ENCODE measurements at regions not wholly inside any gene's neighbourhood (a gene's known extent, or its start where the extent isn't known, plus 50 kb on each side); places are given as distances from the start of the nearest gene placed in this dataset.

GRCh38 chr17:417691-418420 is 65.2 kb upstream of the RPH3AL start:
- Histone ChIP-seq H3K27me3 (ENCODE audit: insufficient read depth) (no peaks in the 10 kb centered on the region), H3K4me1 (ENCODE audit: insufficient read depth) (0 out of 2 replicates have a peak, but pooled peaks cover 6% of the 10 kb centered on the region), H3K9me2 (ENCODE audit: insufficient read depth) (no peaks in the 10 kb centered on the region), H3K79me2 (replicated peaks; ENCODE audit: insufficient read depth) (no peaks in the 10 kb centered on the region), H3K4me3 (no peak overlapping the region), H3K36me3 (ENCODE audit: insufficient read depth) (no peaks in the 10 kb centered on the region), H3K27ac (ENCODE audit: low read depth) (no peak overlapping the region), H3F3A (replicated peaks; ENCODE audit: low read depth) (no peaks in the 10 kb centered on the region), H4K20me1 (replicated peaks; ENCODE audit: insufficient read depth) (no peaks in the 10 kb centered on the region), H3K4me2 (no peak overlapping the region), H2AFZ (no peak overlapping the region)
- Mint-ChIP-seq H3K4me1 (peaks cover 8% of the 10 kb centered on the region), H3K9me3 (no peaks in the 10 kb centered on the region), H3K36me3 (ENCODE audit: low read depth) (peaks cover 7% of the 10 kb centered on the region), H3K27me3 (ENCODE audit: insufficient read depth, low read depth, poor library complexity) (peaks cover 3% of the 10 kb centered on the region), H3K27ac (no peak overlapping the region), H3K4me3 (no peak overlapping the region)
- no peak for ATAC-seq
- no peak for DNase-seq (ENCODE audit: low spot score)
- TF ChIP-seq EZH2phosphoT487 (IDR thresholded peaks at IDR 0.05; ENCODE audit: unreplicated experiment) (no peak), ZNF331 (CRISPR knock-in tag; IDR thresholded peaks at IDR 0.05; ENCODE audit: low read depth) (no peak), NANOG (IDR thresholded peaks at IDR 0.05; ENCODE audit: borderline replicate concordance) (no peak), EZH2 (IDR thresholded peaks at IDR 0.05; ENCODE audit: low read depth, unreplicated experiment) (no peak), POLR2AphosphoS5 (IDR thresholded peaks at IDR 0.05; ENCODE audit: low read depth) (no peak), CREB1 (CRISPR knock-in tag; IDR thresholded peaks at IDR 0.05; ENCODE audit: low read depth) (no peak), REST (IDR thresholded peaks at IDR 0.05; ENCODE audit: unreplicated experiment) (no peak), ZNF114 (CRISPR knock-in tag; IDR thresholded peaks at IDR 0.05) (no peak), STAT1 (IDR thresholded peaks at IDR 0.05; ENCODE audit: unreplicated experiment) (no peak), ZNF462 (CRISPR knock-in tag; IDR thresholded peaks at IDR 0.05) (no peak), JUNB (IDR thresholded peaks at IDR 0.05; ENCODE audit: unreplicated experiment) (no peak)
- TF ChIP-seq, protein P1, sequence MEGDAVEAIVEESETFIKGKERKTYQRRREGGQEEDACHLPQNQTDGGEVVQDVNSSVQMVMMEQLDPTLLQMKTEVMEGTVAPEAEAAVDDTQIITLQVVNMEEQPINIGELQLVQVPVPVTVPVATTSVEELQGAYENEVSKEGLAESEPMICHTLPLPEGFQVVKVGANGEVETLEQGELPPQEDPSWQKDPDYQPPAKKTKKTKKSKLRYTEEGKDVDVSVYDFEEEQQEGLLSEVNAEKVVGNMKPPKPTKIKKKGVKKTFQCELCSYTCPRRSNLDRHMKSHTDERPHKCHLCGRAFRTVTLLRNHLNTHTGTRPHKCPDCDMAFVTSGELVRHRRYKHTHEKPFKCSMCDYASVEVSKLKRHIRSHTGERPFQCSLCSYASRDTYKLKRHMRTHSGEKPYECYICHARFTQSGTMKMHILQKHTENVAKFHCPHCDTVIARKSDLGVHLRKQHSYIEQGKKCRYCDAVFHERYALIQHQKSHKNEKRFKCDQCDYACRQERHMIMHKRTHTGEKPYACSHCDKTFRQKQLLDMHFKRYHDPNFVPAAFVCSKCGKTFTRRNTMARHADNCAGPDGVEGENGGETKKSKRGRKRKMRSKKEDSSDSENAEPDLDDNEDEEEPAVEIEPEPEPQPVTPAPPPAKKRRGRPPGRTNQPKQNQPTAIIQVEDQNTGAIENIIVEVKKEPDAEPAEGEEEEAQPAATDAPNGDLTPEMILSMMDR (conservative IDR thresholded peaks at IDR 0.05; ENCODE audit: low read depth in 2 of 2), result no peak
- TF ChIP-seq, protein P2, sequence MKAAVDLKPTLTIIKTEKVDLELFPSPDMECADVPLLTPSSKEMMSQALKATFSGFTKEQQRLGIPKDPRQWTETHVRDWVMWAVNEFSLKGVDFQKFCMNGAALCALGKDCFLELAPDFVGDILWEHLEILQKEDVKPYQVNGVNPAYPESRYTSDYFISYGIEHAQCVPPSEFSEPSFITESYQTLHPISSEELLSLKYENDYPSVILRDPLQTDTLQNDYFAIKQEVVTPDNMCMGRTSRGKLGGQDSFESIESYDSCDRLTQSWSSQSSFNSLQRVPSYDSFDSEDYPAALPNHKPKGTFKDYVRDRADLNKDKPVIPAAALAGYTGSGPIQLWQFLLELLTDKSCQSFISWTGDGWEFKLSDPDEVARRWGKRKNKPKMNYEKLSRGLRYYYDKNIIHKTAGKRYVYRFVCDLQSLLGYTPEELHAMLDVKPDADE (IDR thresholded peaks at IDR 0.05), result no peak

Measured in GM23338 (cell line).